Neural cell (in vitro differentiated cells): ENCODE measurements at regions not wholly inside any gene's neighbourhood (a gene's known extent, or its start where the extent isn't known, plus 50 kb on each side); places are given as distances from the start of the nearest gene placed in this dataset.

Experiments used
- CTCF ChIP-seq: fragments of 450-650 bp; IDR thresholded peaks from 2 replicates; pipeline ENCODE4 v1.5.1; 2014; ENCODE audit warnings: antibody characterized with exemption, mild to moderate bottlenecking, moderate library complexity; ENCODE audit not compliant: poor library complexity, severe bottlenecking
- EP300 ChIP-seq: fragments of 450-650 bp; conservative IDR thresholded peaks from 2 replicates; pipeline ENCODE4 v1.6.1; 2014; ENCODE audit warnings: antibody characterized with exemption, mild to moderate bottlenecking, moderate library complexity; ENCODE audit not compliant: poor library complexity, severe bottlenecking
- EZH2 ChIP-seq: fragments of 200-600, 300-800 bp; shearing (Covaris generic), sonication (generic); IDR thresholded peaks from 2 replicates; pipeline ENCODE4 v1.6.1; 2014; ENCODE audit warnings: antibody characterized with exemption, low read length, borderline replicate concordance, mild to moderate bottlenecking; ENCODE audit not compliant: insufficient read depth, poor library complexity, severe bottlenecking
- MXI1 ChIP-seq: fragments of 450-650 bp; conservative IDR thresholded peaks from 2 replicates; pipeline ENCODE4 v1.6.1; 2014; ENCODE audit warnings: antibody characterized with exemption, mild to moderate bottlenecking; ENCODE audit not compliant: poor library complexity, severe bottlenecking
- POLR2AphosphoS5 ChIP-seq: IDR thresholded peaks from 2 replicates; pipeline ENCODE4 v1.6.1; 2012
- REST ChIP-seq: IDR thresholded peaks from 2 replicates; pipeline ENCODE4 v1.6.1; 2012; ENCODE audit warnings: borderline replicate concordance
- SMC3 ChIP-seq: fragments of 450-650 bp; conservative IDR thresholded peaks from 2 replicates; pipeline ENCODE4 v1.6.1; 2014; ENCODE audit warnings: antibody characterized with exemption, mild to moderate bottlenecking, moderate library complexity; ENCODE audit not compliant: poor library complexity
- TAF1 ChIP-seq: IDR thresholded peaks from 2 replicates; pipeline ENCODE4 v1.6.1; 2012; ENCODE audit warnings: low read depth

- no peak for TF ChIP-seq TAF1
- TF ChIP-seq EP300, result no peak
- TF ChIP-seq EZH2, result no peak
- no peak for TF ChIP-seq MXI1
- TF ChIP-seq CTCF, result no peak
- no peak for TF ChIP-seq SMC3
- TF ChIP-seq POLR2AphosphoS5, result no peak
- no peak for TF ChIP-seq REST
Observed at GRCh38 chr18:42414756-42415454, 459.9 kb downstream of the PIK3C3 start.
